Limb (tissue), 2 donors: ENCODE measurements at regions not wholly inside any gene's neighbourhood (a gene's known extent, or its start where the extent isn't known, plus 50 kb on each side); places are given as distances from the start of the nearest gene placed in this dataset.

Experiments used
- DNase-seq, 2 donors: peaks; one replicate each; pipeline ENCODE4 v3.0.0-alpha.2; 2016; ENCODE audit errors: extremely low spot score in 2 of 2

DNA sequence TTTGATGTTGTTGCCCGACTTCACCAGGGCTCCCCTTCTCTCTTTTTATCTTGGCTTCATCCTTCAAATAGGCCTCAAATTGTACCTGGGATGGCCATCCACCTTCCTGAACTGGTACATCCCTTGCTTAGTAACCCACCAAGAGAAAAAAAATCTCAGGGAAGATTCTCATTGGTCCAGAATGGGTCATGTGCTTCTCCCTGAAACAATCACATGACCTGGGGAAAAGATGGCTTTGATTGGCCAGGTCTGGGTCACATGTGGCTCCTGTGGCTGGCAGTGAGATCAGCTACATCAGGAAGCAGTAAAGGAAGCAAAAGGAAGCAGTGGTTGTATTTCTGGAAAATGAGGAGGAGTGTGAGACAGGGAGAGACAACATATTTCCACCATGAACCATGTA, 540.2 kb downstream of the MIAT start:
- DNase-seq: no peak

- no peak for DNase-seq
These were observed 541.2 kb downstream of the MIAT start for GRCh38 chr22:27198518-27199035.

DNA sequence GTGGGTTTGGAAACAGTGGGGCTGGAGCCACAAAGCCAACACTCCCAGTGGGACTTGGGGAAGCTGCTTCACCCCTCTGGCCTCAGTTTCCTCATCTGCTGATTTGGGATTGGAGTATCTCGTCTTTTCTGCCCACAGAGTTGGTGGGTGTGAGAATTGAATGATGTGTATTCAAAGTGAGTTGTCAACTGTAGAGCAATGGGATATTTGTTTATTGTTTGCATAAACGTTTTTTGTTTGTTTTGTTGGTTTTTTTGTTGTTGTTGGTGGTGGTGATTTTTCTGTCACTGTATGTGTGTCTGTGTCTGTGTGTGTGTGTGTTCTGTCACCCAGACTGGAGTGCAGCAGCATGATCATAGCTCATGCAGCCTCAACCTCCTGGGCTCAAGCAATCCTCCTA, 542.0 kb downstream of the MIAT start:
- no peak for DNase-seq

- no peak for DNase-seq
These were observed 543.9 kb downstream of the MIAT start for GRCh38 chr22:27201276-27201675.

GRCh38 chr22:27201741-27202140, 544.4 kb downstream of the MIAT start:
- DNase-seq: no peak

DNA sequence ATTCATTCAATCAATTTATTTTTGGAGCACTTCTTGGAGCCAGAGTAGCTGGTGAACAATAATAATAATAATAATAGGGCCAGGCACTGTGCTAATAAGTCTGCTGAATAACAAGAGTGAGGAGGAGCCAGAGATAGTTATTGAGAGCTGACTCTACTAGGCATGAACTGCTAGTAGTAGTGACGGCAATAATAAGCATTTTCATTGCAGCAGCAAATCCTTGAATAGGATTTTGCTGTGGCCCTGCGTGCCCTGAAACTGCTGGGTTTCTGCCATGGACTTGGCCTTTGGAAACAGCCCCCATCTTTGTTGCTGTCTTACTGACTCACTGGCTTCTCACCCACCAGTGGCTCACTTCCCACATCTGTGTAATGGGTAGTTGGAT, 545.9 kb downstream of the MIAT start:
- DNase-seq: no peak

DNA sequence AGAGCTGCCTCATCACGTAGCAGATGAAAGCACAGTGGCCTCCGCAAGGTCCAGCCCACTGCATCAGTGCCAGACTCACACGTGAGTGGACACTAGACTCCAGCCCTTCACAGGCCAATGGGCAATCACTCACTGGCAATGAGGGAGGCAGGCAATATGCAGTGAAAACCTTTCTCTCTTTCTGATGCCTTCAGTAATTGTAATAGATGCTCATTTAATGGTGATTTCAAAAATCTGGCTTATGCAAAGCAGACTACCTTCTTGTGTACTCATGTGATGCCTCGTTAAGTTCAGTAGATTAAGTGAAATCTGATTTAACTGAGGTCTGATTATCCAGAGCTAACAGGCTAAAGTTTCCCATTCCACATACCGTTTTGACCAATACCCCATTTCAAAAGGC, 546.9 kb downstream of the MIAT start:
- no peak for DNase-seq

GRCh38 chr22:27204817-27205216, 547.4 kb downstream of the MIAT start:
- DNase-seq: no peak

DNA sequence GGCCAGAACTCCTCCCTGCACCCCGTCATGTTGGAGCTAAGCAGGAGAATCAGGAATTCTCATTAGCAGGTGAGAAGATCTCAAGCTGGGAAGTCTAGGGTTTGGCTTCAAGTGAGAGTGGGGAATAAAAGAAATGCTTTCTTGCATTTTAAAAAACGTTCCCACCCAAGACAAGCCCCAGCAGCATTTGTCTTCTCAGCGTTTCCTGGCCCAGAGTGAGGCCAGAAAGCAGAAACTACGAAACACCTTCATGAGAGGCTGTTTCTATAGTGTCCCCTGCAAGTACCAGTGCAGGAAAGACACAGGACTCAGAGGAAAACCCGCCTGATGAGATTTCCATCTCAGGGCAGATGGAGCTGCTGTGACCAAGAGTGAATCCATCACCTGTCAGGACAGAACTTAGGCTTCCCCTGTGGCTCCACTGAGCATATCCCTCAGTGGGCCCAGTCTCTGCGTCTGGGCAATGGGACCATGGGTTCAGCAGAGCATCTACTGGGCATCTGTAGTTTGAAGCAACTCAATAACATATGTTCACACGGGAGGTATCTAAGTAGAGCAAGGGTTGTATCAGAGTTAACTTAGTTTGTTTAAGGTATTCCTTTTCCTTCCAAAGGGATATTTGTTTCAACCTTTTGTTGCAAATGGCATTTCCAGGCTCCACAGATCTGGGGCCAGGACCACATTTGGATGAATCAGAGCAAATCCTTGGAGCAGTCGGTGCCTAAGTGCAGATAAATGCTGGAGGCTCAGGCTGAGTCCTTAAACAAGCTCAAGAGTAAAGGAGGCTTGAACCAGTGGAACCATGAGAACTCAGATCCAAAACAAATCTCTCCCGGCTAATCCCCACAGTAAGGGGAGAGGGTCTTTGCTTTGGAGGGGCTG, 548.3 kb downstream of the MIAT start:
- DNase-seq: no peak

DNA sequence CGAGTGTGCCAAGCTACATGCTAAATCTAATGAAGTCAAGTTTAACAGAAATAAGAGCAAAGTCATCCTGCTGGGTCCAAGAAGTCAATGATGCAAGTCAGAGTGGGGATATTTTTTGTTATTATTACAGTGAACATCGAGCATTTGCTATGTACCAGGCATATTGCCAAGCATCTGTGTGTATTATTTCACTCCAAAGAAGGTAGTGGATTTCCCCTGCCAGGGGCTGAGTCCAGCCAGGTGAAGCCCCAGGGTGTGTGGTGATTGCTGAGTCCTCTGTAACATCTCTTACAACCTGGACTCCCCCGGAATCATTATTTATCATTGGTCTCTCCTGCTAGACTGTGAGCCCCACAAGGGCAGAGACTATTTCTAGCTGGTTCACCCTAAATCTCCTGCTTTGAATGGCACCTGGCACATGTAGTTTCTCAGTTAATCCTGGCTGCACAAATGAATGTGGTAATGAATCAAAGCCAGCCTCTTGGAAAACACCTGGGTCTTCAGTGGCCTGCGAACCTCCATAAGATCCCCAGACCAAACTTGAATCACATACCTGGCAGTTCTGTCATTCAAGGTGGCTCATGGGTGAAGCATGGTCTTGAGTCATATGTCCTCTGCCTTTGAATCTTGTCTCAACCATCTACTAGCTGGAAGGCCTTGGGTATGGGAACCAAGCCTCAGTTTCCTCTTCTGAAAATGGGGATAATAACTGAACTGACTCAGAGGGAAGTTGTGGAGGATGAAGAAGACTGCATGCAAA, 549.2 kb downstream of the MIAT start:
- DNase-seq: no peak

- DNase-seq: no peak
These were observed 549.9 kb downstream of the MIAT start for GRCh38 chr22:27207266-27207665.

GRCh38 chr22:27207907-27208306, 550.5 kb downstream of the MIAT start:
- DNase-seq: no peak

DNA sequence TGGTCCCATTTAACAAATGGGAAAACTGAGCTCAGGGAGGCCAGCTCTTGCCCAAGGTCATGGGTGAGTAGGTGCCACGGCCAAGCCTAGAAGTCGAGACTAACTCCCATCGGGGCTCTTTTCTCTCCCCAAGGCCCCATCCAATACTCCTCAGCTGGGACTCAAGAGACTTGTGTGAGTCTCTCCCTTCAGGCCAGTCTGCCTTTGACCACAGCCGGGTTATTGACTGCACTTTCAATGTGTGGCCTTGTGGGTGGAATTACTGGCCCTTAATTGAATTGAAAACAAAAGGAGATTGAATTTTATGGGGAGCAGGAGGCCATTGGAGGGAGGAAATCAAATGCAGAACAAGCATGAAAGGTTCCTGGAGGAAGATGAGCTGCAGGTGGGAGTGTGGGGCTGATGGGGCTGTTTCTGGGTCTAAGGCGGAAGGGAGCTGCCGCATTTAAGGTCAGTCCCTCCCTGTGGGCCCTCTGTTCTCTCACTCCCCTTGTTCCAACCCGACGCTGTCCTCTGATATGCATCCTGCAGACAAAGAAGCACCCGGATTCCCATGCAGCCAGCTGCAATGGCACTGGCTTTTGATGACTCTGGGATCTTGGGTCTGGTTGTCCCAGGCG, 552.8 kb downstream of the MIAT start:
- DNase-seq: no peak

DNA sequence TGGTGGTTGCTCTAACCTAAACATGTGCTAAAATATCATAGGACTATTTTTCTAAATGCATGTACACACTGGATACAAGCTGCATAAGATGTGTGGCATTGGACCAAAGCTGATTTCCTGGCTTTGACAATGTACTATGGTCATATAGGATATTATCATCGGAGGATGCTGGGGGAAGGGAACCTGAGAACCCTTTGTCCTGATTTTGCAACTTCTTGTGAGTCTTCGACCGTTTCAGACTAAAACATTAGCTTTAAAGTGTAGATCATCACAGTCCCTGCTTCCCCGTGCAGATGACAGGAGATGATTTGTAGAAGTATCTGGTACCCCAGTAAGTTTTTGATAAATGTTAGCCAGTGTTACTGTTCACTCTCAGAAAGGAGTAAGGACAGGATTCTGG, 554.7 kb downstream of the MIAT start:
- no peak for DNase-seq

- peak; percentile 75 to 93 for DNase-seq
These were observed 555.3 kb downstream of the MIAT start for GRCh38 chr22:27212617-27213177.

- no peak for DNase-seq
These were observed 555.9 kb downstream of the MIAT start for GRCh38 chr22:27213294-27213693.

DNA sequence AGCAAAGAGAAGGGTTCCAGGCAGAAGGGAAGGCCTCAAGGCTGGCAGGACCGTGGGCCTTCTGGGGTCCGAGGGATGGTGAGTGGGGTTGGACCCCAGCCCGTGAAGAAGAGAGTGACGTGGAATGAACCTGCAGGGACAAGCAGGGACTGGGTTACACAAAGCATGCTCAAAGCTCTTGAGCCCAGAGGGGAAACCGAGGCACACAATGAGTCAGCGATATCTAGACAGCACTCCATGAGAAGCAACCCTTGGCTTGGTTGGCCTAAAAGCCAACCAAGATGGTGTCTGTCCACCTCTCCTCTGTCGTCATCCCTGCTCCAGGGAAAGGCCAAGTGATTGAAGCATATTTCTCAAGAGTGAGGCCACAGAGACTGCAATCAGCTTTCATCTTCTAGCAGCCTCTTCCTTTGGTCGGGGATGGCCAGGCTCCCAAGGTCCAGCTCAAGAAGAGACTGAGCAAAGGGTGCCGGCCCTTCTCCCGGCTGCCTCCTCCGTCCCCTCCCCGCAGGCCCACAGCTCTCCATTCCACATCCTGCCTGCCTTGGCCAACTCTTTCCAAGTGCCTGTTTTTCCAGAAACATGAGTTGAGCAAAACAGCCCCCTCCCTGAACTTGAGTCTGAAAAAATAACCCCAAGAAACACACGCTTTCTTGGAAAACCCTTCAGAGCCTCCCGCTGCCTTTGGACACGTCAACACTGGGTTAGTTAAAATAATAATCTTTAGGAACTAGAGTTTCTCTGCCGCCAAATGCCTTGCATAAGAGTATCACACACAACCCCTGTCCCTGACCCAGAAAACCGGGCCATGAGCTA, 556.6 kb downstream of the MIAT start:
- DNase-seq: peak; percentile 67 to 79

- no peak for DNase-seq
These were observed 557.3 kb downstream of the MIAT start for GRCh38 chr22:27214691-27215090.

DNA sequence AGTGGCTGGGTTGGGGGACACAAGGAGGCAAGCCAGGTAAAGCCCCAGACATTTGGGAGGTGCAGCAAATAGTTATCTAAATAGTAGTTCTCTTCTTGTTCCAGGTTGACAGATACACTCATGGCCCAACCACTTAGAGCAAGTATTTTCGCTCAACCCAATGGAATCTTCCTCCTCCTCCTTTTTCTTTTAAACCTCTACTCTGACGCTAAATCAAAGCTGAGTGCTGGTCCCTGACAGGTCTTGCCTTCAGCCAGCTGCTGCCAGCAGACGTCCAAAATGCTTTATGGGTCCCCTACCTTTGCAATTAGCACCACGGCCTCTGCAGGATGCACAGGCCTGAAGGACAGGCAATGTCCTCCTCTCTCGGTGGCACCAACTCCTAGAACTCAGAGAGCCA, 558.5 kb downstream of the MIAT start:
- no peak for DNase-seq

GRCh38 chr22:27216444-27216843, 559.1 kb downstream of the MIAT start:
- DNase-seq: no peak

DNA sequence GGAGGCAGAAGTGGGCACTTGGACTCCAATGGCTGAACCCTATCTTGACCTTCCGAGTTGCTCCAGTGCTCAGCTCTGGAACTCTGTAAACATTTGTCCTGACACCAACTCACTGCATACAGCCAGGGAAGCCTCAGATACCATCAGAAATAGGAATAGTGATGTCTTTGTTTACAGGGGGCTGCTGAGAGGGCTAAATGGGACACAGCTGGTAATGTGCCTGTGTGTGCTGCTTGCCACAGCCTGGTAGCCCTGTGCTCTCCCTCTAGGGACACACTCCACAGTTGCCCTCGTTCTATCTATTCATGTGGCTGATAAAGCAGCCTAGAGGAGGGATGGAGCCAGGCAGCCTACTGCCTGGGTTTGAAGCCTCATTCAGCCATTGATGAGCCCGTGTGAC, 559.8 kb downstream of the MIAT start:
- no peak for DNase-seq
